KOPT-K1 (cell line): ENCODE measurements at regions not wholly inside any gene's neighbourhood (a gene's known extent, or its start where the extent isn't known, plus 50 kb on each side); places are given as distances from the start of the nearest gene placed in this dataset.
"Not testable (repeated sequence)": the region's sequence is repeated elsewhere in the genome, so short reads cannot be mapped to it uniquely, and the experiment has no call there.

Experiments
- H3K27ac ChIP-seq: fragments of 200-600 bp; sonication (generic); 2 replicates; pipeline ENCODE4 v1.5.1; 2016; ENCODE audit warnings: antibody characterized with exemption, mild to moderate bottlenecking, low read depth, low read length; ENCODE audit not compliant: poor library complexity, severe bottlenecking
- H3K36me3 ChIP-seq: fragments of 200-600 bp; sonication (generic); 2 replicates; pipeline ENCODE4 v1.5.1; 2017; ENCODE audit warnings: antibody characterized with exemption, mild to moderate bottlenecking, low read length, moderate library complexity; ENCODE audit not compliant: insufficient read depth
- H3K9me3 ChIP-seq: fragments of 200-600 bp; sonication (generic); 2 replicates; pipeline ENCODE4 v1.5.1; 2017; ENCODE audit warnings: antibody characterized with exemption, low read length, mild to moderate bottlenecking; ENCODE audit not compliant: insufficient read depth, poor library complexity, severe bottlenecking

DNA sequence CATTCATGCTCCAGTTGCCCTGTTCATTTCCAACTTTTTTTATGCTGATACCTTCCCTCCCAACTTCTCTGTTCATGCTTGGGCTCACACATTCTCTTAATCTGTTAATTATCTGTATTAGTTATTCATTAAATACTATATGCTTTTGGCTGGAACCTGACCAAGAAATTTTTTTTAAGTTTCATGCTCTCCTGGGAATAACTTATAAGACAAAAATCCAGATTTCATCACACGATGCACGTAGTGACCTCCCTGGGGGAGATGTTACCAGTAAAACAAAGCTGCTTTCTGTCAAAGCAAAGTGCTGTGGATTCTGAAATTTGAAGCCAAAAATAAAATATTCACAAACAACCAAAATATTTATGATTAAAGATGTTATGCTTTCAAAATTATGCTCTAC is 215.0 kb upstream of the USP15 start:
- no peaks in the 10 kb centered on the region for H3K36me3 ChIP-seq
- no peaks in the 10 kb centered on the region for H3K9me3 ChIP-seq
- no peak overlapping the region for H3K27ac ChIP-seq

- H3K9me3 ChIP-seq: no peaks in the 10 kb centered on the region
- no peaks in the 10 kb centered on the region for H3K36me3 ChIP-seq
- H3K27ac ChIP-seq: no peak overlapping the region
Observed at GRCh38 chr12:62050785-62051184, 209.4 kb upstream of the USP15 start.

DNA sequence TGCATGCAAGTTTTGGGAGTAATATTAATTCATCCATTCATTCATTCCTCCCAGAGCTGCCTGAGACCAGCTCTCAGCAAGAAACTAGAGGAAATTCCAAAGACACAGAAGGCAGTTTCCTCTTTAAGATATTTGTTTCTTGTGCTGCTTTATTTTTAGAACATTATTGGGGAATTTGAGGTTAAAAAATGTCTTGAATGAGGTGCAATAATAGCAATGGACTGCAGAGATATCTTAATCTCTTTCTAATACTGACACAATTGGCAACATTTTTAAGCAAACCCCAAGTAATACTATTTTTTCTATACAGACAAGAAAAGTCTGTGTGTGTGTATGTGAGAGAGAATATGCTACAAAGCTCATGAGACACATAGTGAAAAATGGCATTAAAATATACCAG is 190.2 kb upstream of the USP15 start:
- Histone ChIP-seq H3K36me3 (no peaks in the 10 kb centered on the region), H3K9me3 (no peaks in the 10 kb centered on the region), H3K27ac (no peak overlapping the region)

GRCh38 chr12:62073236-62073635 is 187.0 kb upstream of the USP15 start:
- H3K36me3 ChIP-seq, H3K27ac ChIP-seq, H3K9me3 ChIP-seq: not testable (repeated sequence)

GRCh38 chr12:62075870-62076269 is 184.3 kb upstream of the USP15 start:
- H3K36me3 ChIP-seq: no peaks in the 10 kb centered on the region
- no peak overlapping the region for H3K27ac ChIP-seq
- H3K9me3 ChIP-seq: no peaks in the 10 kb centered on the region

- no peaks in the 10 kb centered on the region for H3K36me3 ChIP-seq
- no peak overlapping the region for H3K27ac ChIP-seq
- no peaks in the 10 kb centered on the region for H3K9me3 ChIP-seq
Observed at GRCh38 chr12:62078020-62078419, 182.2 kb upstream of the USP15 start.

DNA sequence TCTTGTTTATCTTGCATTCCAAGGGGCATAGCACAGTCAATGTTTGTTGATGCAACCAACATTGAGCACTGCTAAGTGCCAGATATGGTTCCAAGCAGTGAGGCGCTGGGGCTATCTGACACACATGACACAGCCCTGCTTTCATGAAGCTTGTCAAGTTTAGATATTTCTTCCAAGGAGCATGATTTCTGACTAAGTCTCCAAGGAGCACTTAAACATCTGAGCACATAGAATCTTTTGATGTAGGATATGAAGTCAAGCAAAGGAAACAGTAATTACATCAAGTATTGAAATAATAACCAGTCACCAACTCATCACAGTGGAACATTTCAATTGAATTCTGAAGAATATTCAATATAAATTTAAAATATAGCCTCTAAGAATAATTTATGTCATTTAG is 177.8 kb upstream of the USP15 start:
- H3K9me3 ChIP-seq: peaks cover 12% of the 10 kb centered on the region
- H3K36me3 ChIP-seq: no peaks in the 10 kb centered on the region
- no peak overlapping the region for H3K27ac ChIP-seq

- Histone ChIP-seq H3K9me3 (no peaks in the 10 kb centered on the region), H3K36me3 (no peaks in the 10 kb centered on the region), H3K27ac (no peak overlapping the region)
Observed at GRCh38 chr12:62098132-62098531, 162.1 kb upstream of the USP15 start.

DNA sequence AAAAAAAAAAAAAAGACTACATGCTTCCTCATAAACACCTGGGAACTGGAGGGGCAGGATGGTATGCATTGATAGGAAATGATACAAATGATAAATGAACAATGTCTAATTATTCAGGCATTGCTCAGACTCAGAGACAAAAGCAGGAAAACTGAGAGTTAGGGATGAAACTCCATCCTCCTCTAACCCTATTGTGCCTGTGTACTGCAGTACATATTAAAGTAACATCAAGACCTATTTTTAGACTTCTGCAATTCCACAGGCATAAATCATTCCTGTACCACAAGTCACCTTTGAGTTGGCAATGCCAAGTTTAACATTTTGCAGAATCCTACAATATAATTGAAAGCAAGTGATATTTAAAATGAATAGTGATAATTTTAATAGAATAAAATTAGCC is 156.5 kb upstream of the USP15 start:
- H3K27ac ChIP-seq: no peak overlapping the region
- no peaks in the 10 kb centered on the region for H3K36me3 ChIP-seq
- no peaks in the 10 kb centered on the region for H3K9me3 ChIP-seq

DNA sequence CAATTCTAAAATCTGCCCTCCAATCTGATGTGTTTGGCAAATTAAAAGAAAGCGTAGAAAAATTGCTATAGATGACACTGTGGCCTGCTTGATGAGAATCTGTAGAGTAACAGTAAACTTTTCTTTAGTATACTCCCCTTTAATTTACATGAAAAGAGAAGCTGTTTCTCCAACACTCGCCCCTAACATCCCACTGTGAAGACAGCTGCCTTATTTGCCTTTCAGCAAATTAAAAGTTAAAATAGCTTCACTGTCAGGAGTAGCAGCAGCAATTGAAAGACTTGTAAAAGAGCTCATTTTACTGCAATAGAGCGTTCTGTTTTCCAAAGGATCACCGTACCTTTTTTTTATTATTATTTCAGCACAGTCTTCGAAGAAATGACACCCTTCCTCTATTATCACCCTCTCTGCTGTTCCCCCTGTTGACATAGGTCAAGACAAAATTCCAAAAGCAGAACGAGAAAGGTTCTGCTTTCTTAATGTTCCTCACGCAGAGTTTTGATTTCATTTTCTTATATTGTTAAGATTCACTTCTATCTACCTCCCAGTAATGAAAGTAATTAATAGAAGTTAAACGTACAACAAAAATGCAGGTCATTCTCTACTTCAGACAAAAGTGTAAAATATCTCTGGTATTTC is 153.5 kb upstream of the USP15 start:
- H3K27ac ChIP-seq: no peak overlapping the region
- H3K9me3 ChIP-seq: no peaks in the 10 kb centered on the region
- H3K36me3 ChIP-seq: no peaks in the 10 kb centered on the region

GRCh38 chr12:62113366-62114011 is 146.7 kb upstream of the USP15 start:
- H3K9me3 ChIP-seq: no peaks in the 10 kb centered on the region
- H3K36me3 ChIP-seq: no peaks in the 10 kb centered on the region
- H3K27ac ChIP-seq: no peak overlapping the region

DNA sequence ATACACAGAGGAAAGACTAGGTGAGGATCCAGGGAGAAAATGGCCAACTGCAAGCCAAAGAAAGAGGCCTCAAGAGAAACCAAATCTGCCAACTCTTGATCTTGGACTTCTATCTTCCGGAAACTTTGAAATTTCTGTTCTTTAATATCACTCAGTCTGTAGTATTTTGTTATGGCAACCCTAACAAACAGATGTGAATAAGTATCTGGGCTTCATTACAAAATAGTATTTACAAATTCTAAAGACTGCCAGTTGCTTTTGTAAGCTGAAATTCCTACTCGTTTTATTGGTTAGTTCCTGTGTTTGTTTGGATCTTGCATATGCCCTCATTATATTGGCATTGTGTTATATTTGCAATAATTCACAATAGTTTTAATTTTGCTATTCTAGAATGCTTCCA is 143.2 kb upstream of the USP15 start:
- no peaks in the 10 kb centered on the region for H3K36me3 ChIP-seq
- H3K9me3 ChIP-seq: no peaks in the 10 kb centered on the region
- H3K27ac ChIP-seq: no peak overlapping the region

DNA sequence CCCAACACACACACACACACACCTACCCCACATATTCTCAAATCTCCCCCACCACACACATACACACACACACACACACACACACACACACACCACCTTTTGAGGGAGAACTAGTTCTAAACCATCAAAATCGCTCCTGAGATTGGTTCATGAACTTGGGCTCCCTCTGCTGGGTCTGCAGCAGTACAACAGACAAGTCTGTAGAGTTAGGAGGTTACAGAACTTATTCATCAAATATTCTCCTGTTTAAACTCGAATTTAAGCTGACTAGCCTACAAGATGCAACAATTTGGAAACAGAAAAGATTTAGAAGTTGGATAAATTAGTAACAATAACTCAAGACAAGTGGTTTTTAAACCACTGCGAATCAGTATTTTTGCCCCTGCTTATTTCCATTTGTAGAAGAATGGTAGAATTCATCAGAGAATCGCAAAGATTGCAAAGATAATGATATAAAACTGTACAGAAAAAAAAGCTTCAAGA is 136.4 kb upstream of the USP15 start:
- Histone ChIP-seq H3K36me3 (no peaks in the 10 kb centered on the region), H3K9me3 (no peaks in the 10 kb centered on the region), H3K27ac (no peak overlapping the region)

- H3K36me3 ChIP-seq: no peaks in the 10 kb centered on the region
- no peak overlapping the region for H3K27ac ChIP-seq
- no peaks in the 10 kb centered on the region for H3K9me3 ChIP-seq
Observed at GRCh38 chr12:62127516-62127915, 132.7 kb upstream of the USP15 start.

DNA sequence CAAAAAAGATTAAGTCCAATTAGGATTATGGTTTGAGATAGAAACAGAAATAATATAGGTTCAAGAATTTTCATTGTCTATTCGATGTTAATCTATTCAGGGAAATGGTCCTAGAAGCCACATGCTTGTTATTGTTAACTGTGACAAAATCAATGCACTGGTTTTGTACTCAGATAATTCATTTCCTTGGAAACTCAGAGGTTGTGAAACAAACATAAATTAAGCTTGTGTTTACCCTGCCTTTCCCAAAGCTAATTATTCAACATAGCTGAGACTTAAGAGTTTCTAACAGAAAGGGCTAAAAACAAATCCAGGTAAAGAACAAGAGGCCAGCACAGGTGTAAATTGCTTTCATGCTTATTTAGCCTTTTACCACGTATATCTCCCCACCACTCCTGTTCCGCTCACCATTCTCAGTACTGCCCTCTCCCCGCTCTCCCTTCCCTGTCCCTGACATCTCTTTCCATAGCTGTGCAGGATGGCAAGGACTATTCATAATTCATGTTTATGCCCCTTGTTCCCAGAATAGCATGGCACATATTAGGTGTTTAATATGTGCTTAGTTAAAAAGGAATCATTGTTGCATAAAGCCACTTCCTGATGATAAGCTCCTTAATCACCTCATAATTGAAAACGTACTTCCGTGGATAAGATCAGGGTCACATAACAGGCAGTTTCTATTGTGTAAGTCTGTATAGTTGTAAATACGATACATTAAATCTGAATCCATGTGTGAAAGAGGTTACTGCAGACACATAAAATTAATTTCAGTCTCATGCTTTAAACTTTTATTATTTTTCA is 131.8 kb upstream of the USP15 start:
- Histone ChIP-seq H3K27ac (no peak overlapping the region), H3K36me3 (no peaks in the 10 kb centered on the region), H3K9me3 (no peaks in the 10 kb centered on the region)
